ENCODE measurements at regions not wholly inside any gene's neighbourhood (a gene's known extent, or its start where the extent isn't known, plus 50 kb on each side); places are given as distances from the start of the nearest gene placed in this dataset.

- TF ChIP-seq, protein P1, sequence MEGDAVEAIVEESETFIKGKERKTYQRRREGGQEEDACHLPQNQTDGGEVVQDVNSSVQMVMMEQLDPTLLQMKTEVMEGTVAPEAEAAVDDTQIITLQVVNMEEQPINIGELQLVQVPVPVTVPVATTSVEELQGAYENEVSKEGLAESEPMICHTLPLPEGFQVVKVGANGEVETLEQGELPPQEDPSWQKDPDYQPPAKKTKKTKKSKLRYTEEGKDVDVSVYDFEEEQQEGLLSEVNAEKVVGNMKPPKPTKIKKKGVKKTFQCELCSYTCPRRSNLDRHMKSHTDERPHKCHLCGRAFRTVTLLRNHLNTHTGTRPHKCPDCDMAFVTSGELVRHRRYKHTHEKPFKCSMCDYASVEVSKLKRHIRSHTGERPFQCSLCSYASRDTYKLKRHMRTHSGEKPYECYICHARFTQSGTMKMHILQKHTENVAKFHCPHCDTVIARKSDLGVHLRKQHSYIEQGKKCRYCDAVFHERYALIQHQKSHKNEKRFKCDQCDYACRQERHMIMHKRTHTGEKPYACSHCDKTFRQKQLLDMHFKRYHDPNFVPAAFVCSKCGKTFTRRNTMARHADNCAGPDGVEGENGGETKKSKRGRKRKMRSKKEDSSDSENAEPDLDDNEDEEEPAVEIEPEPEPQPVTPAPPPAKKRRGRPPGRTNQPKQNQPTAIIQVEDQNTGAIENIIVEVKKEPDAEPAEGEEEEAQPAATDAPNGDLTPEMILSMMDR (IDR thresholded peaks at IDR 0.05): no peak
- peak; percentile 59 for DNase-seq (ENCODE audit: low spot score)
Measured at GRCh38 chr22:49271369-49271727, 556.3 kb downstream of the BRD1 start.

DNA sequence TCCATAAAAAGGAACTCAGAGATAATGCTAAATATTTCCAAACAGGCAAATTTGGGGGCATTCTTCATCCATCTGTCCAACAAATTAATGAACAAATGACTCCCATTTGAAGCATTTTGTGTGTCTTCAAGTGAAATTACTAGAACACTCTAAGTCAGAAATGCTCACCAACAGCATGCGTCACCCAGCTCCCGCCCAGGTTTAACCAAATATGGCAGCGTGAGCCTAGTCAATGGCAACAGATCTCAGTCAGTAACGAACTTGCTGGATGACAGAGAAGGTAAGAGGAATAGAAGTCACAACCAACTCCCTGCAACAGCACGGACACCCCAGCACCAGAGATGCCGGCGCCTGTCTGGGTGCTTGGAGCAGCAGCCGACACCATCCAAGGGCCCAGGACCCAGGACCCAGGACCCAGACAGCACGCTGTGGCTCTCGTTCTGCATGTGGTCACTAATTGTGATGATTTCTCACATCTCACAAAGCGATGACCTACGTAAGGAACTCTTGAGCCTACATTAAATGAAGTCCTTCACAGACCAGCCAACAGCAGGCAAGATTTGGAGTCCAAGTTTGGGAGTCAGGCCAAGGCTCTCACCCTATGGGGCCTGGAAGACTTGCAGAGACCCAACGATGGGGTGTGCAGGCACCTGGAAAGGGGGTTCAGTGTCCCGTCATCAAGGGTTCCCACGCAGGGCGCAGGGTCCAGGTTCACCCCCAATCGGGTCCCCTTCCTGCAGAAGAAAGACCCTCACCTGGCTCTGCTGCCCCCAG lies 556.9 kb downstream of the BRD1 start:
- TF ChIP-seq, protein P1 (IDR thresholded peaks at IDR 0.05): no peak
- H3K27ac ChIP-seq: no peak overlapping the region
- H3K4me3 ChIP-seq: no peak overlapping the region
- DNase-seq (ENCODE audit: low spot score): peak; percentile 70

More at GRCh38 chr22:49271369-49271727, 556.3 kb downstream of the BRD1 start:
- no peak overlapping the region for H3K27ac ChIP-seq
- no peak overlapping the region for H3K4me3 ChIP-seq

DNA sequence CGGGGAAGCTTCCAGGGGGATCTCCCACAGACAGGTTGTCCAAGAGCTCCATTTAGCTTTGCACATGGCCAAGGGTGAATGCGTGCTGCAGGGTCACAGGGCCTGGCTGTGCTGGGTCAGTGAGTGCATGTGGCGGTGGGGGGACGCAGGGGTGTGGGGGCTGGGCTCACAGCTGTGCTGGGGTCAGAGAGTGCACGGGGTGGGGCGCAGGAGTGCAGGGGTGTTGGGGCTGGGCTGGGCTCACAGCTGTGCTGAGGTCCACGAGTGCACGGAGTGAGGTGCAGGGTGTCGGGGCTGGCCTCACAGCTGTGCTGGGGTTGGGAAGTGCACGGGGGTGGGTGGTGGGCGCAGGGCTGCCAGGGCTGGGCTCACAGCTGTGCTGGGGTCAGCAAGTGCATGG lies 557.7 kb downstream of the BRD1 start:
- Histone ChIP-seq H3K27ac (no peak overlapping the region), H3K4me3 (no peak overlapping the region)
- TF ChIP-seq, protein P1 (IDR thresholded peaks at IDR 0.05): no peak
- peak; percentile 24 for DNase-seq (ENCODE audit: low spot score)

- DNase-seq (ENCODE audit: low spot score): no peak
- Histone ChIP-seq H3K4me3 (no peak overlapping the region), H3K27ac (no peak overlapping the region)
- TF ChIP-seq, protein P1 (IDR thresholded peaks at IDR 0.05): no peak
Measured at GRCh38 chr22:49269371-49269770, 558.3 kb downstream of the BRD1 start.

- H3K4me3 ChIP-seq: no peak overlapping the region
- TF ChIP-seq, protein P1 (IDR thresholded peaks at IDR 0.05): no peak
- H3K27ac ChIP-seq: no peak overlapping the region
- peak; percentile 26 for DNase-seq (ENCODE audit: low spot score)
Measured at GRCh38 chr22:49268924-49269323, 558.7 kb downstream of the BRD1 start.

DNA sequence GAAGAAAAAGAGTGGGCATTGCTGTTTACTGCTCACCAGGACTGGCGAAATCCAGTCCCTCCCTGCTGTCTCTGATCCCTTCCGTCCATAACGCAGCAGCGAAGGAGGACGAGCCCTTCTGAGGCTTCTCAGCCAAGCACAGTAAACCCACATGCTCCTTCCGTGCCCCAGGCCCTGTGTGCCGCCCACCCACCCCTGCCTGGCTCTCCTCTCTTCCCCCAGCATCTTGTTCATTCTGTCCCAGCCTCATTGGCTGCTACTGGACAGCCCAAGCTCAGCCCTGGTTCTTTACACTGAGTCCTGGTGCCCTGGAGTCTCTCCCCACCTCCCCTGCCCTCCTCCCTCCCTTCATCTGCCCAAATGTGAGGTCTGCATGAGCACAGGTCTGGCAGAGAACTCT lies 559.7 kb downstream of the BRD1 start:
- TF ChIP-seq, protein P1 (IDR thresholded peaks at IDR 0.05): no peak
- Histone ChIP-seq H3K4me3 (no peak overlapping the region), H3K27ac (no peak overlapping the region)
- peak; percentile 45 for DNase-seq (ENCODE audit: low spot score)
